DMS153 treated with DMSO at 0.1 percent for 48 hours (cell line): ENCODE measurements at regions not wholly inside any gene's neighbourhood (a gene's known extent, or its start where the extent isn't known, plus 50 kb on each side); places are given as distances from the start of the nearest gene placed in this dataset.

Source experiments
- DNase-seq: peaks from one replicate; lab custom pipeline; 2025; ENCODE audit not compliant: unreplicated experiment; lab: John Stamatoyannopoulos, UW

- DNase-seq: no peak
Observed at GRCh38 chr10:129161150-129161549, 305.9 kb upstream of the MGMT start.

- DNase-seq: no peak
Observed at GRCh38 chr10:129163531-129163930, 303.5 kb upstream of the MGMT start.

- DNase-seq: no peak
Observed at GRCh38 chr10:129165076-129165720, 301.8 kb upstream of the MGMT start.

- no peak for DNase-seq
Observed at GRCh38 chr10:129165770-129166169, 301.3 kb upstream of the MGMT start.

GRCh38 chr10:129168660-129169059 is 298.4 kb upstream of the MGMT start:
- no peak for DNase-seq

- DNase-seq: no peak
Observed at GRCh38 chr10:129169115-129169514, 297.9 kb upstream of the MGMT start.

GRCh38 chr10:129170812-129171211 is 296.2 kb upstream of the MGMT start:
- no peak for DNase-seq

- no peak for DNase-seq
Observed at GRCh38 chr10:129171812-129172211, 295.2 kb upstream of the MGMT start.

GRCh38 chr10:129174232-129175014 is 292.6 kb upstream of the MGMT start:
- DNase-seq: no peak

GRCh38 chr10:129179245-129179971 is 287.6 kb upstream of the MGMT start:
- no peak for DNase-seq

GRCh38 chr10:129179972-129180678 is 286.9 kb upstream of the MGMT start:
- DNase-seq: no peak

GRCh38 chr10:129184196-129184595 is 282.8 kb upstream of the MGMT start:
- DNase-seq: no peak

GRCh38 chr10:129187331-129187730 is 279.7 kb upstream of the MGMT start:
- DNase-seq: no peak

GRCh38 chr10:129191797-129192196 is 275.2 kb upstream of the MGMT start:
- DNase-seq: no peak

GRCh38 chr10:129192344-129193128 is 274.5 kb upstream of the MGMT start:
- no peak for DNase-seq

GRCh38 chr10:129193148-129193547 is 273.9 kb upstream of the MGMT start:
- DNase-seq: no peak

GRCh38 chr10:129194181-129194870 is 272.7 kb upstream of the MGMT start:
- DNase-seq: no peak

- DNase-seq: no peak
Observed at GRCh38 chr10:129199826-129200225, 267.2 kb upstream of the MGMT start.

GRCh38 chr10:129203819-129204218 is 263.2 kb upstream of the MGMT start:
- DNase-seq: no peak

GRCh38 chr10:129207297-129207696 is 259.7 kb upstream of the MGMT start:
- DNase-seq: no peak
